ENCODE measurements at regions not wholly inside any gene's neighbourhood (a gene's known extent, or its start where the extent isn't known, plus 50 kb on each side); places are given as distances from the start of the nearest gene placed in this dataset.
A peak's percentile ranks its signal among the peaks of the same experiment; 100 is the strongest.

DNA sequence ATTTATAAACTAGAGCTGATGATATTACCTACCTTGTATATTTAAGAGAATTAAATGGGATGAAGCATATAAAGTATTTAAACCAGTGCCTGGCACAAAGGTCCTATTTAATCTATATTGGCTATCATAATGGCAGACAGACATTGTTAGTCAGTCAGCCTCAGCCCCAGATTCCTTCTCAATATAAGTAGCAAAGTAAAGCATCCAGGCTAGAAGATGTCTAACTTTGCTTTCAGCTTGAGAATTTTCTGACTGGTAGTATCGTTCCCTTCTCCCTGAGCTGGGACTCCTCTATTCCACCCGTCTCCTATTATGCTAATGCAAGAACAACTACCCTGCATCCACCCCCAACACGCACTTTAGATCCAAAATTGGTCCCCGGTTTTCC, 215.7 kb upstream of the SIX2 start:
- Histone ChIP-seq H3K9ac (ENCODE audit: low read length) (no peak overlapping the region), H3K4me1 (ENCODE audit: low read length) (peaks cover 20% of the 10 kb centered on the region; the same call in 1 of the 2 replicates), H3K9me3 (replicated peaks; ENCODE audit: insufficient read depth, low read length) (no peaks in the 10 kb centered on the region), H3K36me3 (replicated peaks; ENCODE audit: insufficient read depth, low read length) (no peaks in the 10 kb centered on the region), H3K4me3 (ENCODE audit: low read length) (no peak overlapping the region), H3K27ac (ENCODE audit: low read length) (no peak overlapping the region), H3K4me2 (ENCODE audit: low read depth, low read length) (no peak overlapping the region), H4K20me1 (ENCODE audit: insufficient read depth, low read length) (no peaks in the 10 kb centered on the region), H3F3A (ENCODE audit: insufficient read depth, low read length) (peaks cover 6% of the 10 kb centered on the region; the same call in 1 of the 2 replicates), H3K27me3 (replicated peaks; ENCODE audit: insufficient read depth, low read length) (no peaks in the 10 kb centered on the region), H3K9me2 (replicated peaks; ENCODE audit: insufficient read depth, low read length) (no peaks in the 10 kb centered on the region), H3K79me2 (ENCODE audit: low read length) (no peaks in the 10 kb centered on the region), H2AFZ (ENCODE audit: low read length) (no peak overlapping the region)
- no peak for TF ChIP-seq CTCF (IDR thresholded peaks at IDR 0.05; ENCODE audit: low read length)
- no peak for TF ChIP-seq EZH2 (optimal IDR thresholded peaks at IDR 0.05; ENCODE audit: low read depth, low read length)
- TF ChIP-seq EZH2phosphoT487 (IDR thresholded peaks at IDR 0.05; ENCODE audit: low read length), result no peak
- DNase-seq, result no peak

DNA sequence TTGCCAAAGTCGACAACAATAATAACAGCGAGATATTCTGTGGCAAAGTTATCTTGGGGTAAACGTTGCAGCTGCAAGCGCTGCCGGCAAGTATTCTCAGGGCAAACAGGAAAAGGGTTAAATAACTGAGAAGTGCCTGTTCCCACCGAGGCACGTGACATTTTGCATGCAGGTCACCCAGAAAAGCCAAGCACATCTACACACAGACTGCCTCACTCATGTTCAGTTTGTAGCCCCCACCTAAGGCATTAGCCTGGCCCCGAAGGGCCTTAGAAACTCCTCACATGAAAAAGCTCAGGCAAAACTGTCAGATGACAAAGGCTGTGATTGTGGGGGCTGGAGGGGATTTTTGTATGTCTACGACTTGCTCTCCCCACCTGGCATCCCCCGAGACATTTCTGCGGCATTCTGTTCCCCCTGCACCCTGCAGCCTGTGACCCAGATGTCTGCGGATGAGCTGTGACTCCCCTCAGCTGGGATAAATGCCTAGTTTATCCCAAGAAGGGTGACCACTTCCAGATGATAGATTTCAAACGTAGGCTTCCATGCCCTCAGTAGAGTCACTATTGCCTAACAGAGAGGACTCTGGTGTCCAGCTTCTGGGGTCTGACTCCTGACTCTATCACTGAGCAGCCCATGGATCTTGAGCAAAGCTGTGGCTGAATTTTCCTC, 215.2 kb upstream of the SIX2 start:
- DNase-seq, result peak; percentile 67
- H2AFZ ChIP-seq (ENCODE audit: low read length), result peak overlapping the region; percentile 29; the same call in 1 of the 2 replicates
- H3K9me2 ChIP-seq (replicated peaks; ENCODE audit: insufficient read depth, low read length), result no peaks in the 10 kb centered on the region
- peak overlapping the region; percentile 52; the same call in 1 of the 2 replicates for H3K27ac ChIP-seq (ENCODE audit: low read length)
- H4K20me1 ChIP-seq (ENCODE audit: insufficient read depth, low read length), result no peaks in the 10 kb centered on the region
- H3K36me3 ChIP-seq (replicated peaks; ENCODE audit: insufficient read depth, low read length), result no peaks in the 10 kb centered on the region
- H3K4me1 ChIP-seq (ENCODE audit: low read length), result peaks cover 20% of the 10 kb centered on the region; the same call in 1 of the 2 replicates
- H3K4me3 ChIP-seq (ENCODE audit: low read length), result no peak overlapping the region
- H3K79me2 ChIP-seq (ENCODE audit: low read length), result no peaks in the 10 kb centered on the region
- H3K9me3 ChIP-seq (replicated peaks; ENCODE audit: insufficient read depth, low read length), result no peaks in the 10 kb centered on the region
- no peaks in the 10 kb centered on the region for H3K27me3 ChIP-seq (replicated peaks; ENCODE audit: insufficient read depth, low read length)
- peaks cover 6% of the 10 kb centered on the region; the same call in 1 of the 2 replicates for H3F3A ChIP-seq (ENCODE audit: insufficient read depth, low read length)
- no peak overlapping the region for H3K9ac ChIP-seq (ENCODE audit: low read length)
- peak overlapping the region; percentile 44; the same call in 1 of the 2 replicates for H3K4me2 ChIP-seq (ENCODE audit: low read depth, low read length)
- TF ChIP-seq EZH2 (optimal IDR thresholded peaks at IDR 0.05; ENCODE audit: low read depth, low read length) (no peak), EZH2phosphoT487 (IDR thresholded peaks at IDR 0.05; ENCODE audit: low read length) (no peak), CTCF (IDR thresholded peaks at IDR 0.05; ENCODE audit: low read length) (no peak)

GRCh38 chr2:45223531-45223930, 214.3 kb upstream of the SIX2 start:
- Histone ChIP-seq H3K9ac (ENCODE audit: low read length) (no peak overlapping the region; the same call in 1 of the 2 replicates), H3K9me2 (replicated peaks; ENCODE audit: insufficient read depth, low read length) (no peaks in the 10 kb centered on the region), H3K9me3 (replicated peaks; ENCODE audit: insufficient read depth, low read length) (no peaks in the 10 kb centered on the region), H3F3A (ENCODE audit: insufficient read depth, low read length) (peaks cover 6% of the 10 kb centered on the region; the same call in 1 of the 2 replicates), H3K27me3 (replicated peaks; ENCODE audit: insufficient read depth, low read length) (no peaks in the 10 kb centered on the region), H3K4me3 (ENCODE audit: low read length) (no peak overlapping the region), H2AFZ (ENCODE audit: low read length) (no peak overlapping the region), H4K20me1 (ENCODE audit: insufficient read depth, low read length) (no peaks in the 10 kb centered on the region), H3K4me2 (ENCODE audit: low read depth, low read length) (no peak overlapping the region), H3K27ac (ENCODE audit: low read length) (peak overlapping the region; percentile 52; the same call in 1 of the 2 replicates), H3K4me1 (ENCODE audit: low read length) (peaks cover 20% of the 10 kb centered on the region; the same call in 1 of the 2 replicates), H3K36me3 (replicated peaks; ENCODE audit: insufficient read depth, low read length) (no peaks in the 10 kb centered on the region), H3K79me2 (ENCODE audit: low read length) (no peaks in the 10 kb centered on the region)
- TF ChIP-seq EZH2 (optimal IDR thresholded peaks at IDR 0.05; ENCODE audit: low read depth, low read length) (no peak), CTCF (IDR thresholded peaks at IDR 0.05; ENCODE audit: low read length) (no peak), EZH2phosphoT487 (IDR thresholded peaks at IDR 0.05; ENCODE audit: low read length) (no peak)
- DNase-seq, result no peak
